ENCODE measurements at regions not wholly inside any gene's neighbourhood (a gene's known extent, or its start where the extent isn't known, plus 50 kb on each side); places are given as distances from the start of the nearest gene placed in this dataset.
"Not testable (repeated sequence)": the region's sequence is repeated elsewhere in the genome, so short reads cannot be mapped to it uniquely, and the experiment has no call there.

- DNase-seq (ENCODE audit: low spot score): no peak
These were observed 526.5 kb downstream of the TRIML1 start for GRCh38 chr4:188665491-188666457.

GRCh38 chr4:188678691-188679090 lies 539.5 kb downstream of the TRIML1 start:
- not testable (repeated sequence) for DNase-seq (ENCODE audit: low spot score)

- no peak for DNase-seq (ENCODE audit: low spot score)
These were observed 540.9 kb downstream of the TRIML1 start for GRCh38 chr4:188680004-188680666.

- DNase-seq (ENCODE audit: low spot score): no peak
These were observed 541.4 kb downstream of the TRIML1 start for GRCh38 chr4:188680667-188681063.

GRCh38 chr4:188682321-188682720 lies 543.1 kb downstream of the TRIML1 start:
- DNase-seq (ENCODE audit: low spot score): no peak

GRCh38 chr4:188683571-188683970 lies 544.3 kb downstream of the TRIML1 start:
- no peak for DNase-seq (ENCODE audit: low spot score)

- DNase-seq (ENCODE audit: low spot score): no peak
These were observed 549.7 kb downstream of the TRIML1 start for GRCh38 chr4:188688956-188689355.

- DNase-seq (ENCODE audit: low spot score): no peak
These were observed 552.6 kb downstream of the TRIML1 start for GRCh38 chr4:188691811-188692210.

- no peak for DNase-seq (ENCODE audit: low spot score)
These were observed 556.0 kb downstream of the TRIML1 start for GRCh38 chr4:188695261-188695660.

GRCh38 chr4:188697243-188697642 lies 558.0 kb downstream of the TRIML1 start:
- no peak for DNase-seq (ENCODE audit: low spot score)

GRCh38 chr4:188701952-188702351 lies 562.7 kb downstream of the TRIML1 start:
- no peak for DNase-seq (ENCODE audit: low spot score)

GRCh38 chr4:188704288-188704687 lies 565.0 kb downstream of the TRIML1 start:
- DNase-seq (ENCODE audit: low spot score): no peak

GRCh38 chr4:188707036-188707435 lies 567.8 kb downstream of the TRIML1 start:
- no peak for DNase-seq (ENCODE audit: low spot score)

- no peak for DNase-seq (ENCODE audit: low spot score)
These were observed 575.3 kb downstream of the TRIML1 start for GRCh38 chr4:188714501-188714900.

GRCh38 chr4:188714907-188715306 lies 575.7 kb downstream of the TRIML1 start:
- DNase-seq (ENCODE audit: low spot score): no peak

GRCh38 chr4:188717661-188718060 lies 578.4 kb downstream of the TRIML1 start:
- no peak for DNase-seq (ENCODE audit: low spot score)

GRCh38 chr4:188719794-188720193 lies 580.6 kb downstream of the TRIML1 start:
- no peak for DNase-seq (ENCODE audit: low spot score)

- no peak for DNase-seq (ENCODE audit: low spot score)
These were observed 583.7 kb downstream of the TRIML1 start for GRCh38 chr4:188722911-188723310.

GRCh38 chr4:188727746-188728145 lies 588.5 kb downstream of the TRIML1 start:
- DNase-seq (ENCODE audit: low spot score): no peak

GRCh38 chr4:188728359-188728758 lies 589.1 kb downstream of the TRIML1 start:
- DNase-seq (ENCODE audit: low spot score): no peak

GRCh38 chr4:188732131-188732530 lies 592.9 kb downstream of the TRIML1 start:
- no peak for DNase-seq (ENCODE audit: low spot score)

GRCh38 chr4:188735082-188735481 lies 595.8 kb downstream of the TRIML1 start:
- DNase-seq (ENCODE audit: low spot score): no peak

Data from HuH-7.5 (cell line).